BLaER1 (cell line): ENCODE measurements at regions not wholly inside any gene's neighbourhood (a gene's known extent, or its start where the extent isn't known, plus 50 kb on each side); places are given as distances from the start of the nearest gene placed in this dataset.

Experiments
- H3K27ac ChIP-seq: shearing (Covaris generic); formaldehyde crosslinking; 2 replicates; pipeline ENCODE4 v1.8.1; 2022
- H3K27me3 ChIP-seq: shearing (Covaris generic); formaldehyde crosslinking; 2 replicates; pipeline ENCODE4 v1.8.1; 2022
- H3K36me3 ChIP-seq: shearing (Covaris generic); formaldehyde crosslinking; 2 replicates; pipeline ENCODE4 v1.8.1; 2022
- H3K4me1 ChIP-seq: shearing (Covaris generic); formaldehyde crosslinking; 2 replicates; pipeline ENCODE4 v1.8.1; 2022
- H3K4me2 ChIP-seq: shearing (Covaris generic); formaldehyde crosslinking; 2 replicates; pipeline ENCODE4 v1.8.1; 2022
- H3K4me3 ChIP-seq: shearing (Covaris generic); formaldehyde crosslinking; 2 replicates; pipeline ENCODE4 v1.8.1; 2022
- H3K9ac ChIP-seq: shearing (Covaris generic); formaldehyde crosslinking; 2 replicates; pipeline ENCODE4 v1.8.1; 2022
- H3K9me3 ChIP-seq: shearing (Covaris generic); formaldehyde crosslinking; 2 replicates; pipeline ENCODE4 v1.8.1; 2022
- H4K20me1 ChIP-seq: shearing (Covaris generic); formaldehyde crosslinking; 2 replicates; pipeline ENCODE4 v1.8.1; 2022
- Cebpa-rat ChIP-seq: shearing (Covaris generic); IDR thresholded peaks from 2 replicates; pipeline ENCODE4 v1.8.1; 2022

DNA sequence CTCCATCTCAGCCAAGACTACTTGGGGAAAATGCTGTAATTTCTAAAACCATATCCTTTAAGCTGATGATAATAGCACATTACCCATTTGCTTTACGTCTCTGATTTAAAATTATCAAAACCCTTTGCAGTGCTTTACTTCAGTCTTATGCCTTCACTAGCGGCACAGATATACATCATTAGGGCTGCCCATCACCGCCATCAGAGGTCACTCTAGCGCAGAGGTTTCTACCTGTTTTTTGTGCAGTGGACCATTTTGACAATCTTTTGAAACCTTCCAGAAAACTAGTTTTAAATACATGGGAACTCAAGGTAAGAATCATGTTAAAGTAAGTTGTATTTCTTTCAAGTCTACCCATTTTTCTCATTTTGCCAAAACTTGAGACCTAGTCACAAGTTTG is 592.5 kb downstream of the PPARGC1A start:
- H3K9ac ChIP-seq = no peak overlapping the region
- H3K27ac ChIP-seq = no peak overlapping the region
- no peaks in the 10 kb centered on the region for H4K20me1 ChIP-seq
- H3K4me2 ChIP-seq = no peak overlapping the region
- no peak overlapping the region for H3K4me3 ChIP-seq
- no peaks in the 10 kb centered on the region for H3K27me3 ChIP-seq
- no peaks in the 10 kb centered on the region for H3K36me3 ChIP-seq
- TF ChIP-seq Cebpa-rat = no peak
- no peaks in the 10 kb centered on the region for H3K9me3 ChIP-seq
- H3K4me1 ChIP-seq = no peaks in the 10 kb centered on the region

DNA sequence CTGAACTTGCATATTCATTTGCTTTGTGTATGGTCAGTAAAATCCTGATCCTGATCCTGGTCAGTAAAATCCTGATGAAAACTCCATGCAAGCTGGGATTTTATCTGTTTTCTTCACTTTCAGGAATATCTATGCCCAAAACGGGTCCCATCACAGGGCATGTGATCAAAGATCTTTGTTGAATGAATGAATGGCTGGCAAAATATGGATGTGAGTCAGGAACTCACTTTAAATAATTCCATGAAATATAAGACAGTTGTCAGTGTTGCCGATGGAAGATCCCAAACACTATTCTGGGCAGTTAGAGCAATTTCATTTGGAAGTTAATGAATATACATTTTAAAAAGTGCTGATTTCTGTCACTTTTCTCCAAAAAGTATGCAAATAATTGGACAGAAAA is 598.4 kb downstream of the GBA3 start:
- H3K9ac ChIP-seq = no peak overlapping the region
- H3K36me3 ChIP-seq = no peaks in the 10 kb centered on the region
- no peak for TF ChIP-seq Cebpa-rat
- no peak overlapping the region for H3K4me3 ChIP-seq
- no peaks in the 10 kb centered on the region for H3K4me1 ChIP-seq
- no peaks in the 10 kb centered on the region for H3K27me3 ChIP-seq
- H3K9me3 ChIP-seq = no peaks in the 10 kb centered on the region
- H3K27ac ChIP-seq = no peak overlapping the region
- H4K20me1 ChIP-seq = no peaks in the 10 kb centered on the region
- H3K4me2 ChIP-seq = no peak overlapping the region

DNA sequence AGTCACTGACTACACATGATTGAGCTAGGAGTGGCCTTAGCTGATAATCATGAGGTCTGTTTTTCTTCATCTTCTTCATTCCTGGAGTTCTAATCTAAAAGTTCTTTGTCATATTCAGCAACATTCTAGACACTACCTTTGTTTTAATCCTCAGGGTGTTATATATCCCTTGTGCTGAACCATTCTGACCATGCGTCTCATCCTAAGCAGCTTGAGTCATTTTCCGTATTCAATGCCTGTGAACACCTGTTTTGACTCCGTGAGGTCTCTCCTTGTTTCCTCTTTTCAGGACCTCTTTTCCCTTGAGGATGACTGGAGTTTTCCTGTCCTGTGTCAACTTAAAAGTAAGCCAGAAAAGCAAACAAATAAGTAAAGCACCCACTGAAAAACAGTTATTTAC is 597.9 kb downstream of the GBA3 start:
- H3K9me3 ChIP-seq = no peaks in the 10 kb centered on the region
- H3K27ac ChIP-seq = no peak overlapping the region
- H3K4me1 ChIP-seq = no peaks in the 10 kb centered on the region
- H3K36me3 ChIP-seq = no peaks in the 10 kb centered on the region
- no peak overlapping the region for H3K4me3 ChIP-seq
- no peak overlapping the region for H3K4me2 ChIP-seq
- no peaks in the 10 kb centered on the region for H4K20me1 ChIP-seq
- TF ChIP-seq Cebpa-rat = no peak
- no peak overlapping the region for H3K9ac ChIP-seq
- no peaks in the 10 kb centered on the region for H3K27me3 ChIP-seq

DNA sequence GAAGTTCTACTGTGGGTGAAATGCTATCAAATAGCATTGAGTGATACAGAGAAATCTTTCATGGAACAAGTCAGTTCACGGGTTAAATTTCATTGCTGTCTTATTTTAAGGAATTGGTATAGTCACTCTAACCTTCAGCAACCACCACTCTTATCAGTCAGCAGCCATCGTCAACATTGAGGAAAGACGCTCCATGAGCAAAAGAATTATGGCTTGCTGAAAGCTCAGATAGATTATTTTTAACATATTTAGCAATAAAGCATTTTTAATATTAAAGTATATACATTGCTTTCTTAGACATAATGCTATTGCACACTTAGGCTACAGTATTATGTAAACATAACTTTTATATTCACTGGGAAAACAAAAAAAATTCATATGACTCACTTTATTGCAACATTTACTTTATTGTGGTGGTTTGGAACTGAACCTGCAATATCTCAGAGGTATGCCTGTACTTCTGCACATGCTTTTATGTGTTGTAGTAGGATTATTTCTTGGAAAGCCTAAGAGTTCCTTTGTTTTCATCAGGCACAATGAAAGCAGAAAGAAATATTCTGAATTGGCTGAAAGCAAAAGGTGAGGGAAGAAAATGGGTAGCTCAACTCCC is 586.7 kb downstream of the GBA3 start:
- no peaks in the 10 kb centered on the region for H3K4me1 ChIP-seq
- no peak overlapping the region for H3K27ac ChIP-seq
- H3K36me3 ChIP-seq = no peaks in the 10 kb centered on the region
- no peak overlapping the region for H3K4me3 ChIP-seq
- TF ChIP-seq Cebpa-rat = no peak
- H3K27me3 ChIP-seq = no peaks in the 10 kb centered on the region
- no peak overlapping the region for H3K4me2 ChIP-seq
- H3K9me3 ChIP-seq = no peaks in the 10 kb centered on the region
- H4K20me1 ChIP-seq = no peaks in the 10 kb centered on the region
- no peak overlapping the region for H3K9ac ChIP-seq

DNA sequence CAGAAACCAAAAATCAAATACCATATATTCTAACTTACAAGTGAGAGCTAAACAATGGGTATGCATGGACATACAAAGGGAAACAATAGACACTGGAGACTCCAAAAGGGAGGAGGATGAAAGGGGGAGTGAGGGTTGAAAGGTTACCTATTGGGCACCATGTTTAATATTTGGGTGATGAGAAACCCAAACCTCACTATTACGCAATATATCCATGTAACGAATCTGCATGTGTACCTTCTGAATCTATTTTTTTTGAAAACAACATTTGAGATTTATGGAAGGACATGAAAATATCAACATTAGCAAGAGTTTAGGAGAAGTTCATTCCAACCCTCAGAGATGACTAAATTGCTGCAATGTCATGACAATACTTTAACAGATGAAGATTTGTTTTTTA is 586.1 kb downstream of the GBA3 start:
- Histone ChIP-seq H3K27me3 (no peaks in the 10 kb centered on the region), H3K9ac (no peak overlapping the region), H3K4me2 (no peak overlapping the region), H3K4me3 (no peak overlapping the region), H3K9me3 (no peaks in the 10 kb centered on the region), H3K4me1 (no peaks in the 10 kb centered on the region), H3K36me3 (no peaks in the 10 kb centered on the region), H3K27ac (no peak overlapping the region), H4K20me1 (no peaks in the 10 kb centered on the region)
- TF ChIP-seq Cebpa-rat = peak; percentile 80; the same call in 1 of the 2 replicates

DNA sequence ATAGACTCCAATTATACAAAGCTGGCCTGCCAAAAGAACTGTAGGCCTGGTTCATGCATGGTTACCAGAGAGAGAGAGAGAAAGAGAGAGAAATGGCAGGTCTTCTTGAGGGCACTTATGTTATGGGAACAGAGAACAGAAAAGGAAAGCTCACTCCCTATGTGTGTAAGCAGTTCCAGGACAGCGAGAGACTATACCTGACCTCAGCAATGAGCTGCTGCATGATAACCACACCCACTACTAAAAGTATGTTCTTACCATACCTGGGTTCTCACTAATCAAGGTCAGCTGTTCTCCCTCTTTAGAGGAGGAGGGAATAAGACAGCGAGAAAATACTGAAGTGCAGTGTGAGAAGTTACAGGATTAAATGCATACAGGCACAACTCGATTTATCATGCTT is 583.3 kb downstream of the GBA3 start:
- no peaks in the 10 kb centered on the region for H4K20me1 ChIP-seq
- no peak overlapping the region for H3K4me2 ChIP-seq
- H3K9ac ChIP-seq = no peak overlapping the region
- H3K4me3 ChIP-seq = no peak overlapping the region
- H3K27me3 ChIP-seq = no peaks in the 10 kb centered on the region
- no peaks in the 10 kb centered on the region for H3K36me3 ChIP-seq
- no peaks in the 10 kb centered on the region for H3K4me1 ChIP-seq
- H3K27ac ChIP-seq = no peak overlapping the region
- no peak for TF ChIP-seq Cebpa-rat
- H3K9me3 ChIP-seq = no peaks in the 10 kb centered on the region

DNA sequence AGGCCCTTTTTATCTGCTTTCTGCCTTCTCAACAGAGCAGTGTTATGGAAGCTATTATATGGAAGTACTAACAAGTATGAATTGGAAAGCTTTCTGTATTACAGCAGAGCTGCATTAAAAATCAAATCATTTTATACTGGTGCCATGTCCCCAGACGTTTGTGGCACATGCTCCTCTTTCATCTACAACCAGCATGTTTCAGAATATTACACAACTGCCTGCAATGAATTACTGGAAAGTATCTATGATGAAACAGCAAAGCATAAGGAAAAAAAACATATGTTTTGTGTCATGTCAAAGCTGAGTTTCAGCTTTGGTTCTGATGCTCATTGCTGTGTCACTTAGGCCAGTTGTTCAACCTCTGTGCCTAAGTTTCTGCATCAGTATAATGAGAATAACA is 576.8 kb downstream of the GBA3 start:
- Histone ChIP-seq H3K27ac (no peak overlapping the region), H3K36me3 (no peaks in the 10 kb centered on the region), H3K9me3 (no peaks in the 10 kb centered on the region), H3K9ac (no peak overlapping the region), H3K27me3 (no peaks in the 10 kb centered on the region), H3K4me2 (no peak overlapping the region), H4K20me1 (no peaks in the 10 kb centered on the region), H3K4me1 (no peaks in the 10 kb centered on the region), H3K4me3 (no peak overlapping the region)
- TF ChIP-seq Cebpa-rat = no peak

DNA sequence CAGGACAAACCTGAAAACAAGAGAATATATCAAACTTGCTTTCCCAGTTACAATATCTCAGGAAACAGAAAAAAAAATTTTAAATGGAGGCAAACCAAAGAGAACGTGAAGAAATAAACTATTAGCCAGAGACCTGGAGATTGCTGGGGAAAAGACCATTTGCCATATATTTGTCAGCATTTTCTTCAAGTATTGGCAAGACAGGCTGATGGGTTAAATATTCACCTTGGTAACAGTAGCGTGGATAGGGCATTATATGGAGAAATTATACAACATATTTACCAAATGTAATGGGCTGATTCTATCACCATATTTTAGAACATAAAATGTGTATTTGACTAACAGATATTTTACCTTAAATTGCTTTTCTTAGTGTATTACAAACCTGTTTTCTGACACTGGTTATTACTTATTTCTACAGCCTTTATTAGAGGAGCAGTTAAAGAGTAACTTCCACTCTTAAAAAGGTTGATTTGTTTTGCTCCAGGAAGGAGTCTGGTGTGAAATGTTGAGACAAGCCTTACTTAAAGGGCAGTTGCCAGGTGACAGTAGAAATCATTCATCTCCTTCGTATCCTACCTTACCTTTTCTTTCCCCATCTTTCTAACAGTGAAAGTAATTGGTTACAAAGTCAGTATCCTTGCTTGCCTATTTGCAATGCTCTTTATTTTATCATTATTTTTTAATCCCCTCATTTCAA is 575.5 kb downstream of the GBA3 start:
- Histone ChIP-seq H3K36me3 (no peaks in the 10 kb centered on the region), H3K4me3 (no peak overlapping the region), H3K9ac (no peak overlapping the region), H3K4me1 (no peaks in the 10 kb centered on the region), H3K27ac (no peak overlapping the region), H4K20me1 (no peaks in the 10 kb centered on the region), H3K9me3 (no peaks in the 10 kb centered on the region), H3K4me2 (no peak overlapping the region), H3K27me3 (no peaks in the 10 kb centered on the region)
- TF ChIP-seq Cebpa-rat = no peak

DNA sequence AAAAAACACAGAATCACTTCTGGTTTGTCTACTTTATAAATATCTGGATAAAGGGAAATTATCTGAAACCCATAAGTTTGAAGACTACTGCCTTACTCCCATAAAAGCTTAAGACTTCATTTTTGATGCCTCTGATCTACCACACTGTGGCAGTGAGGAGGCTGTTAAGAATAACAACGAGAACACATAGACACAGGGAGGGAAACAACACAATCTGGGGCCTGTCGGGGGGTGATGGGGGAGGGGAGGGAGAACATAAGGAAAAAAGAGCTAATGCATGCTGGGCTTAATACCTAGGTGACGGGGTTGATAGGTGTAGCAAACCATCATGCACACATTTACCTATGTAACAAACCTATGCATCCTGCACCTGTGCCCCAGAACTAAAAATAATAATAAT is 573.7 kb downstream of the GBA3 start:
- no peak overlapping the region for H3K9ac ChIP-seq
- H3K27me3 ChIP-seq = no peaks in the 10 kb centered on the region
- no peaks in the 10 kb centered on the region for H3K36me3 ChIP-seq
- H4K20me1 ChIP-seq = no peaks in the 10 kb centered on the region
- H3K4me1 ChIP-seq = no peaks in the 10 kb centered on the region
- no peak overlapping the region for H3K4me2 ChIP-seq
- H3K9me3 ChIP-seq = no peaks in the 10 kb centered on the region
- H3K27ac ChIP-seq = no peak overlapping the region
- no peak for TF ChIP-seq Cebpa-rat
- no peak overlapping the region for H3K4me3 ChIP-seq

DNA sequence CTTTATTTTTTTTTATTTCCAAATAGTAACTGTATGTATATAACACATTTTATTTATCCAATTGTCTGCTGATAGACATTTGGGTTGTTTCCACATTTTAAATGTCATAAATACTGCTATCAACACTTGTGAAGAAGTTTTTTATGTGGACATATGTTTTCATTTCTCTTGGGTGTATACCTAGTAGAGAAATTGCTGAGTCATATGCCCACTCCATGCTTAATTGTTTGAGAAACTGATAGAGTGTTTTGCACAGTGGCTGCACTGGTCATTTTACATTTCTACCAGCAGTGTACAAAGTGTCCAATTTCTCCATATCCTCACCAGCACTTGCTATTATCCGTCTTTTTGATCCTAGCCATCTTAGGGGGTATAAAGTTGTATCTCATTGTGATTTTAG is 567.8 kb downstream of the GBA3 start:
- no peak overlapping the region for H3K4me3 ChIP-seq
- H3K9ac ChIP-seq = no peak overlapping the region
- H3K4me1 ChIP-seq = peaks cover 12% of the 10 kb centered on the region
- H3K4me2 ChIP-seq = no peak overlapping the region
- no peak for TF ChIP-seq Cebpa-rat
- H3K27me3 ChIP-seq = no peaks in the 10 kb centered on the region
- H4K20me1 ChIP-seq = no peaks in the 10 kb centered on the region
- H3K27ac ChIP-seq = no peak overlapping the region
- H3K36me3 ChIP-seq = no peaks in the 10 kb centered on the region
- no peaks in the 10 kb centered on the region for H3K9me3 ChIP-seq
